ENCODE measurements at regions not wholly inside any gene's neighbourhood (a gene's known extent, or its start where the extent isn't known, plus 50 kb on each side); places are given as distances from the start of the nearest gene placed in this dataset.
"Not testable (repeated sequence)": the region's sequence is repeated elsewhere in the genome, so short reads cannot be mapped to it uniquely, and the experiment has no call there.

GRCh38 chr5:11392-11791 is 80.6 kb upstream of the PLEKHG4B start:
- DNase-seq (ENCODE audit: low spot score): not testable (repeated sequence)

GRCh38 chr5:11898-12297 is 80.1 kb upstream of the PLEKHG4B start:
- DNase-seq (ENCODE audit: low spot score): peak; percentile 14

- no peak for DNase-seq (ENCODE audit: low spot score)
Measured at GRCh38 chr5:13234-13633, 78.7 kb upstream of the PLEKHG4B start.

GRCh38 chr5:14676-15075 is 77.3 kb upstream of the PLEKHG4B start:
- not testable (repeated sequence) for DNase-seq (ENCODE audit: low spot score)

- DNase-seq (ENCODE audit: low spot score): not testable (repeated sequence)
Measured at GRCh38 chr5:20276-20675, 71.7 kb upstream of the PLEKHG4B start.

- DNase-seq (ENCODE audit: low spot score): no peak
Measured at GRCh38 chr5:21654-22233, 70.2 kb upstream of the PLEKHG4B start.

- DNase-seq (ENCODE audit: low spot score): not testable (repeated sequence)
Measured at GRCh38 chr5:23907-24306, 68.1 kb upstream of the PLEKHG4B start.

GRCh38 chr5:25067-25466 is 66.9 kb upstream of the PLEKHG4B start:
- DNase-seq (ENCODE audit: low spot score): not testable (repeated sequence)

- DNase-seq (ENCODE audit: low spot score): no peak
Measured at GRCh38 chr5:30131-30530, 61.8 kb upstream of the PLEKHG4B start.

- DNase-seq (ENCODE audit: low spot score): not testable (repeated sequence)
Measured at GRCh38 chr5:30556-30955, 61.4 kb upstream of the PLEKHG4B start.

- DNase-seq (ENCODE audit: low spot score): no peak
Measured at GRCh38 chr5:32165-32564, 59.8 kb upstream of the PLEKHG4B start.

GRCh38 chr5:35521-35920 is 56.4 kb upstream of the PLEKHG4B start:
- not testable (repeated sequence) for DNase-seq (ENCODE audit: low spot score)

- DNase-seq (ENCODE audit: low spot score): not testable (repeated sequence)
Measured at GRCh38 chr5:37207-37606, 54.8 kb upstream of the PLEKHG4B start.

GRCh38 chr5:39979-40583 is 51.9 kb upstream of the PLEKHG4B start:
- no peak for DNase-seq (ENCODE audit: low spot score)
